AG09319 (cell line): ENCODE measurements at regions not wholly inside any gene's neighbourhood (a gene's known extent, or its start where the extent isn't known, plus 50 kb on each side); places are given as distances from the start of the nearest gene placed in this dataset.

ENCODE experiments used
- DNase-seq: peaks from one replicate; pipeline ENCODE4 v3.0.0-alpha.2; 2010; ENCODE audit warnings: low read depth; ENCODE audit errors: extremely low read depth
- CTCF ChIP-seq: IDR thresholded peaks from 2 replicates; pipeline ENCODE4 v1.5.1; 2011; ENCODE audit warnings: low read depth, mild to moderate bottlenecking, inconsistent platforms, low read length, moderate library complexity

- no peak for TF ChIP-seq CTCF
- no peak for DNase-seq
Measured at GRCh38 chr10:58016614-58017013, 251.1 kb downstream of the IPMK start.

- no peak for TF ChIP-seq CTCF
- DNase-seq = no peak
Measured at GRCh38 chr10:58014436-58014835, 253.3 kb downstream of the IPMK start.

GRCh38 chr10:58013406-58013805 is 254.3 kb downstream of the IPMK start:
- DNase-seq = no peak

GRCh38 chr10:58010073-58010702 is 257.5 kb downstream of the IPMK start:
- no peak for TF ChIP-seq CTCF

More at GRCh38 chr10:58013406-58013805, 254.3 kb downstream of the IPMK start:
- no peak for TF ChIP-seq CTCF

GRCh38 chr10:58003945-58004344 is 263.7 kb downstream of the IPMK start:
- TF ChIP-seq CTCF = no peak
- no peak for DNase-seq

More at GRCh38 chr10:58010073-58010702, 257.5 kb downstream of the IPMK start:
- no peak for DNase-seq

- no peak for TF ChIP-seq CTCF
- no peak for DNase-seq
Measured at GRCh38 chr10:58001159-58001558, 266.5 kb downstream of the IPMK start.

- no peak for DNase-seq
- no peak for TF ChIP-seq CTCF
Measured at GRCh38 chr10:57996536-57996935, 271.2 kb downstream of the IPMK start.
